ENCODE measurements at regions not wholly inside any gene's neighbourhood (a gene's known extent, or its start where the extent isn't known, plus 50 kb on each side); places are given as distances from the start of the nearest gene placed in this dataset.
A peak's percentile ranks its signal among the peaks of the same experiment; 100 is the strongest.

GRCh38 chr12:58803908-58804307, 116.4 kb downstream of the LRIG3 start:
- Histone ChIP-seq H2BK120ac (ENCODE audit: low read depth, low read length) (no peak overlapping the region), H3K27me3 (ENCODE audit: control insufficient read depth, insufficient read depth, low read length) (no peaks in the 10 kb centered on the region), H3K36me3 (ENCODE audit: control insufficient read depth, insufficient read depth, low read length) (no peaks in the 10 kb centered on the region), H3K4me2 (ENCODE audit: low read depth, low read length) (no peak overlapping the region), H3K4me3 (ENCODE audit: insufficient read depth, low read depth, low read length) (no peak overlapping the region), H4K5ac (ENCODE audit: low read depth, low read length) (no peak overlapping the region), H4K91ac (ENCODE audit: insufficient read depth, low read depth, low read length) (no peak overlapping the region), H3K9me3 (ENCODE audit: control insufficient read depth, insufficient read depth, low read length) (no peaks in the 10 kb centered on the region), H2BK15ac (ENCODE audit: low read depth, low read length) (no peak overlapping the region), H3K9me1 (ENCODE audit: insufficient read depth, low read length) (no peaks in the 10 kb centered on the region), H2AFZ (replicated peaks; ENCODE audit: low read length, poor library complexity) (no peak overlapping the region), H2AK5ac (ENCODE audit: low read depth, low read length) (no peak overlapping the region), H3K27ac (ENCODE audit: insufficient read depth, low read length) (no peak overlapping the region), H3K9ac (ENCODE audit: low read depth, low read length) (no peak overlapping the region), H3K56ac (ENCODE audit: extremely low read depth, insufficient read depth, low read length) (no peak overlapping the region), H3K18ac (ENCODE audit: low read depth, low read length) (no peak overlapping the region), H2BK5ac (ENCODE audit: low read depth, low read length, poor library complexity, severe bottlenecking) (no peak overlapping the region), H2AK9ac (replicated peaks; ENCODE audit: low read depth, low read length, poor library complexity) (no peak overlapping the region), H2BK20ac (ENCODE audit: low read depth, low read length) (no peak overlapping the region), H3K4me1 (ENCODE audit: control insufficient read depth, insufficient read depth, low read length) (no peaks in the 10 kb centered on the region; the same call in 1 of the 2 replicates), H4K8ac (ENCODE audit: low read depth in 2 of 2, low read length in 2 of 2) (no peak overlapping the region), H3K14ac (replicated peaks; ENCODE audit: low read depth, low read length) (no peak overlapping the region), H4K20me1 (ENCODE audit: insufficient read depth, low read length) (no peaks in the 10 kb centered on the region), H3K79me1 (ENCODE audit: low read depth in 1 of 2, low read length in 2 of 2) (no peaks in the 10 kb centered on the region), H3K4ac (ENCODE audit: low read depth, low read length) (no peak overlapping the region), H3K23ac (ENCODE audit: low read depth, low read length) (no peak overlapping the region)
- 0% methylated on average over 1 of the region's 2 CpGs; no CpG with 5 or more reads in 1 of the 2 experiments for WGBS, 2 experiments (ENCODE audit: extremely low coverage in 2 of 2, insufficient read length in 1 of 2)
- dilution Hi-C loops (cut with HindIII; ENCODE audit: low sequenced_read_pairs, unreplicated experiment), result no loop called here
- ChIA-PET CTCF (interaction anchor here (1.2 kb wide), 1 partner anchor 9 kb away, joined by 4 read pairs; no protein-coding TSS in a partner anchor), POLR2A (ENCODE audit: unreplicated experiment) (no interaction called here)
- no peak for TF ChIP-seq POLR2A (IDR thresholded peaks at IDR 0.05; ENCODE audit: low read depth, low read length)
- TF ChIP-seq CTCF (conservative IDR thresholded peaks at IDR 0.05; ENCODE audit: low read depth, low read length), result no peak
- no peak for TF ChIP-seq SMC3 (IDR thresholded peaks at IDR 0.05; ENCODE audit: low read depth, low read length)
- TF ChIP-seq CHD1 (IDR thresholded peaks at IDR 0.05; ENCODE audit: low read depth, low read length), result no peak
- TF ChIP-seq NFE2L2 (IDR thresholded peaks at IDR 0.05; ENCODE audit: low read depth, low read length), result no peak
- peak; percentile 97 for TF ChIP-seq CEBPB (IDR thresholded peaks at IDR 0.05; ENCODE audit: low read depth, low read length)
- TF ChIP-seq FOS (IDR thresholded peaks at IDR 0.05; ENCODE audit: low read depth, low read length), result peak; percentile 59
- no peak for TF ChIP-seq MAFK (IDR thresholded peaks at IDR 0.05; ENCODE audit: low read depth, low read length)
- DNase-seq (peak; percentile 94), ATAC-seq (ENCODE audit: low read depth) (peak; percentile 99)
- in situ Hi-C loops (cut with MboI; ENCODE audit: low sequenced_read_pairs), result no loop called here
- intact Hi-C loops (cut with micrococcal nuclease), result no loop called here
- BruUV-seq (replicated peaks), result no TSS peak
